ENCODE measurements at regions not wholly inside any gene's neighbourhood (a gene's known extent, or its start where the extent isn't known, plus 50 kb on each side); places are given as distances from the start of the nearest gene placed in this dataset.

DNA sequence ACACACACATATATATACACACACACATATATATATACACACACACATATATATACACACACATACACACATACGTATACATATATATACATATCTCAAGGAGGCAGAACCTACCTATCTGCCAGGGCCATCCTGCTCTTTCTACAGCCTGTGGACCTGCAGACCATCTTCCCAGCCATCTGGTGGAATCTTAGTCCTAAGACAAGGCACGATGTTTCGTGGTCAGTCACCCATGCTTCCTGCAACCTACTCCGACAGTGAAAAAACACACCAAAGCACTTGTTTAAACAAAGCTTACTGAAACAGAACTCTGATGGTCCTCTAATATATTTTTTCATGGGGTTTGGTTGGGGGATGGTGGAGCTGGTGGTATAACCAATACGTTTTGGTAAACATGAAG is 164.2 kb upstream of the ZNF521 start:
- TF ChIP-seq, protein P1, sequence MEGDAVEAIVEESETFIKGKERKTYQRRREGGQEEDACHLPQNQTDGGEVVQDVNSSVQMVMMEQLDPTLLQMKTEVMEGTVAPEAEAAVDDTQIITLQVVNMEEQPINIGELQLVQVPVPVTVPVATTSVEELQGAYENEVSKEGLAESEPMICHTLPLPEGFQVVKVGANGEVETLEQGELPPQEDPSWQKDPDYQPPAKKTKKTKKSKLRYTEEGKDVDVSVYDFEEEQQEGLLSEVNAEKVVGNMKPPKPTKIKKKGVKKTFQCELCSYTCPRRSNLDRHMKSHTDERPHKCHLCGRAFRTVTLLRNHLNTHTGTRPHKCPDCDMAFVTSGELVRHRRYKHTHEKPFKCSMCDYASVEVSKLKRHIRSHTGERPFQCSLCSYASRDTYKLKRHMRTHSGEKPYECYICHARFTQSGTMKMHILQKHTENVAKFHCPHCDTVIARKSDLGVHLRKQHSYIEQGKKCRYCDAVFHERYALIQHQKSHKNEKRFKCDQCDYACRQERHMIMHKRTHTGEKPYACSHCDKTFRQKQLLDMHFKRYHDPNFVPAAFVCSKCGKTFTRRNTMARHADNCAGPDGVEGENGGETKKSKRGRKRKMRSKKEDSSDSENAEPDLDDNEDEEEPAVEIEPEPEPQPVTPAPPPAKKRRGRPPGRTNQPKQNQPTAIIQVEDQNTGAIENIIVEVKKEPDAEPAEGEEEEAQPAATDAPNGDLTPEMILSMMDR (IDR thresholded peaks at IDR 0.05), result no peak
- no peak for TF ChIP-seq POLR2A (IDR thresholded peaks at IDR 0.05)

Measured in thyroid gland (tissue), 4 donors.